Activated T-helper 2 cell treated with anti-CD3 and anti-CD28 coated beads, Interferon-gamma antibody, Interleukin-2, Interleukin-4, amounts not matched to agents 10 μg/mL and 5 μg/mL and 100 μg/mL, durations not matched to agents 14 hours and 24 hours and 36 hours (primary cell): ENCODE measurements at regions not wholly inside any gene's neighbourhood (a gene's known extent, or its start where the extent isn't known, plus 50 kb on each side); places are given as distances from the start of the nearest gene placed in this dataset.
"Not testable (repeated sequence)": the region's sequence is repeated elsewhere in the genome, so short reads cannot be mapped to it uniquely, and the experiment has no call there.

Source experiments
- DNase-seq: peaks from one replicate; pipeline ENCODE4 v3.0.0; 2021; ENCODE audit warnings: low spot score
- H3K27ac Mint-ChIP-seq: one replicate; pipeline ENCODE4 v1.8.0; 2021; ENCODE audit warnings: mixed read lengths
- H3K27me3 Mint-ChIP-seq: one replicate; pipeline ENCODE4 v1.8.0; 2021; ENCODE audit warnings: low read depth, mixed read lengths
- H3K36me3 Mint-ChIP-seq: one replicate; pipeline ENCODE4 v1.8.0; 2021; ENCODE audit warnings: low read depth, mixed read lengths
- H3K4me1 Mint-ChIP-seq: one replicate; pipeline ENCODE4 v1.8.0; 2021; ENCODE audit warnings: low read depth, mixed read lengths
- H3K4me3 Mint-ChIP-seq: one replicate; pipeline ENCODE4 v1.8.0; 2021; ENCODE audit warnings: low read depth, mild to moderate bottlenecking, moderate library complexity, mixed read lengths
- H3K9me3 Mint-ChIP-seq: one replicate; pipeline ENCODE4 v1.8.0; 2021; ENCODE audit warnings: mixed read lengths
- intact Hi-C: fragments of 100-400 bp; cut with micrococcal nuclease; formaldehyde crosslinking; loops from one replicate; pipeline ENCODE4 v1.15.1; 2023

GRCh38 chr12:87047691-87048090 lies 791.5 kb upstream of the MGAT4C start:
- Mint-ChIP-seq H3K4me1 (no peaks in the 10 kb centered on the region), H3K27ac (no peak overlapping the region), H3K9me3 (peaks cover 4% of the 10 kb centered on the region), H3K27me3 (no peaks in the 10 kb centered on the region), H3K4me3 (no peak overlapping the region), H3K36me3 (no peaks in the 10 kb centered on the region)
- no peak for DNase-seq
- intact Hi-C loops, result no loop called here

- no peak for DNase-seq
- peaks cover 13% of the 10 kb centered on the region for H3K9me3 Mint-ChIP-seq
- no peaks in the 10 kb centered on the region for H3K4me1 Mint-ChIP-seq
- H3K27me3 Mint-ChIP-seq, result no peaks in the 10 kb centered on the region
- intact Hi-C loops, result no loop called here
- no peak overlapping the region for H3K27ac Mint-ChIP-seq
- H3K4me3 Mint-ChIP-seq, result no peak overlapping the region
- H3K36me3 Mint-ChIP-seq, result no peaks in the 10 kb centered on the region
These were observed 783.3 kb upstream of the MGAT4C start for GRCh38 chr12:87039536-87039935.

GRCh38 chr12:87038098-87038497 lies 781.9 kb upstream of the MGAT4C start:
- Mint-ChIP-seq H3K36me3 (no peaks in the 10 kb centered on the region), H3K9me3 (peaks cover 21% of the 10 kb centered on the region), H3K4me3 (no peak overlapping the region), H3K27me3 (no peaks in the 10 kb centered on the region), H3K27ac (no peak overlapping the region), H3K4me1 (no peaks in the 10 kb centered on the region)
- intact Hi-C loops, result no loop called here
- DNase-seq, result no peak

GRCh38 chr12:87025976-87026375 lies 769.8 kb upstream of the MGAT4C start:
- DNase-seq, result no peak
- H3K9me3 Mint-ChIP-seq, result peaks cover 34% of the 10 kb centered on the region
- no peaks in the 10 kb centered on the region for H3K36me3 Mint-ChIP-seq
- no peaks in the 10 kb centered on the region for H3K27me3 Mint-ChIP-seq
- intact Hi-C loops, result no loop called here
- H3K4me1 Mint-ChIP-seq, result no peaks in the 10 kb centered on the region
- H3K27ac Mint-ChIP-seq, result no peak overlapping the region
- H3K4me3 Mint-ChIP-seq, result no peak overlapping the region

DNA sequence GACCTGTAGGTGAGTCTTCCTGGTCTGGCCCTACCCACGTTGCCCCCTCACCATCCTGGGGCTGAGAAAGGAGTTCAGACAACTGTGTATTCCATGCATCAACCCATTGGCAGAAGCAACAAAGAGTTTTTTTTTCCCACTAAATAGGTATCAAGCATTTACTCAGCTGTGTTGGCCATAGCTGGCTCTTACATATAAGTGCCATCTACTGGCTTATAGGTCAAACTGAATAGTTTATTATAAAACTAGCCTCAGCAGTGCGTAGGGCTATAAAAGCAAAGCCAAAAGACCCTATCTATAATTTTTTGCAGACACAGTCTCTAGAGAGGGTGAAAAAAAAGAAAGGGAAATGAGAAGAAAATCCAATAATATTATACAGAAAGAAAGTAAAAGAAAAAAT lies 765.2 kb upstream of the MGAT4C start:
- H3K27me3 Mint-ChIP-seq, result no peaks in the 10 kb centered on the region
- H3K9me3 Mint-ChIP-seq, result peaks cover 34% of the 10 kb centered on the region
- H3K4me1 Mint-ChIP-seq, result no peaks in the 10 kb centered on the region
- H3K4me3 Mint-ChIP-seq, result no peak overlapping the region
- intact Hi-C loops, result no loop called here
- no peaks in the 10 kb centered on the region for H3K36me3 Mint-ChIP-seq
- DNase-seq, result no peak
- no peak overlapping the region for H3K27ac Mint-ChIP-seq

DNA sequence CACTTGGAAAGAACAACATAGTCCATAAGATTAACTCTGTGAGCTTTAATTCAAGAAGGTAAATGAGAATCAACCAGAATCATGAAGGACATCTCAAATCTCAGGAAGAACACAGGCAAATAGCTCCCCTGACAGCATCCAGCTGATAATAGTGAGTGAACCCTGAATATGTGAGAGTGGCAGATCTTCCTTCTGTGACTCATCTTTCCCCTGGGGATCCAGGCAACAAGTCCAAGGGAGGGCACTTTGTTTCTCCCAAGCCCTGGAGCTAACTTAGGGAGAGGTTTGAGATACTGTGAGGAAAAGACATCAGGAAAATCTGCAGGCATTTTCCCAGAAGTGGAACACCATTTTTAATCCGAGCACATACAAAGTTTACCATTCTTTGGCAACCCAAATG lies 763.9 kb upstream of the MGAT4C start:
- Mint-ChIP-seq H3K4me1 (no peaks in the 10 kb centered on the region), H3K36me3 (no peaks in the 10 kb centered on the region), H3K27ac (no peak overlapping the region), H3K9me3 (peaks cover 25% of the 10 kb centered on the region), H3K27me3 (no peaks in the 10 kb centered on the region), H3K4me3 (no peak overlapping the region)
- no peak for DNase-seq
- intact Hi-C loops, result no loop called here

DNA sequence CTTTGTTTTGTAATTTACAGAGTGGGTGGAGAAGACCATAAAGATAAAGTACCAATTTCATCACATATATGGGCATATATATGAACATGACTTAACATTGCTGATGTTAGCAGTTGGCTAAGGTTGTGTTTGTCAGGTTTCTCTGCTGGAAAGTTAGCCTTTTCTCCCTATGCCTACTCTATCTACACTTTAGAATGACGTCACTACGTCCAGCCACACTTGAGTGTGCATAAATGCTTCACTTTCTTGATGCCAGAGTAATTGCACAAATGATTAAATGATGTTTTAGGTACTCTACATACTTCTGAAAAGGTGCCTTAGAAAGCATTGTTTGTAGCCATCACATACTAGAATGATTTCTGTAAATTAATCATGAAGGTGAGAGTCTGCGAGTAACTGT lies 759.2 kb upstream of the MGAT4C start:
- no peak overlapping the region for H3K4me3 Mint-ChIP-seq
- intact Hi-C loops, result no loop called here
- H3K27me3 Mint-ChIP-seq, result no peaks in the 10 kb centered on the region
- H3K4me1 Mint-ChIP-seq, result no peaks in the 10 kb centered on the region
- DNase-seq, result no peak
- no peak overlapping the region for H3K27ac Mint-ChIP-seq
- no peaks in the 10 kb centered on the region for H3K36me3 Mint-ChIP-seq
- H3K9me3 Mint-ChIP-seq, result peaks cover 13% of the 10 kb centered on the region

GRCh38 chr12:87008785-87009384 lies 752.7 kb upstream of the MGAT4C start:
- Mint-ChIP-seq H3K36me3 (no peaks in the 10 kb centered on the region), H3K27ac (no peak overlapping the region), H3K27me3 (no peaks in the 10 kb centered on the region), H3K9me3 (peaks cover 13% of the 10 kb centered on the region), H3K4me1 (no peaks in the 10 kb centered on the region), H3K4me3 (no peak overlapping the region)
- intact Hi-C loops, result no loop called here
- no peak for DNase-seq

- H3K27ac Mint-ChIP-seq, result no peak overlapping the region
- H3K27me3 Mint-ChIP-seq, result no peaks in the 10 kb centered on the region
- intact Hi-C loops, result no loop called here
- H3K4me3 Mint-ChIP-seq, result no peak overlapping the region
- peaks cover 24% of the 10 kb centered on the region for H3K9me3 Mint-ChIP-seq
- H3K36me3 Mint-ChIP-seq, result no peaks in the 10 kb centered on the region
- no peak for DNase-seq
- H3K4me1 Mint-ChIP-seq, result no peaks in the 10 kb centered on the region
These were observed 744.9 kb upstream of the MGAT4C start for GRCh38 chr12:87001102-87001501.

- H3K27ac Mint-ChIP-seq, result no peak overlapping the region
- intact Hi-C loops, result no loop called here
- no peaks in the 10 kb centered on the region for H3K27me3 Mint-ChIP-seq
- no peak for DNase-seq
- H3K4me3 Mint-ChIP-seq, result no peak overlapping the region
- H3K36me3 Mint-ChIP-seq, result no peaks in the 10 kb centered on the region
- H3K9me3 Mint-ChIP-seq, result peaks cover 4% of the 10 kb centered on the region
- H3K4me1 Mint-ChIP-seq, result no peaks in the 10 kb centered on the region
These were observed 729.1 kb upstream of the MGAT4C start for GRCh38 chr12:86985298-86985697.

DNA sequence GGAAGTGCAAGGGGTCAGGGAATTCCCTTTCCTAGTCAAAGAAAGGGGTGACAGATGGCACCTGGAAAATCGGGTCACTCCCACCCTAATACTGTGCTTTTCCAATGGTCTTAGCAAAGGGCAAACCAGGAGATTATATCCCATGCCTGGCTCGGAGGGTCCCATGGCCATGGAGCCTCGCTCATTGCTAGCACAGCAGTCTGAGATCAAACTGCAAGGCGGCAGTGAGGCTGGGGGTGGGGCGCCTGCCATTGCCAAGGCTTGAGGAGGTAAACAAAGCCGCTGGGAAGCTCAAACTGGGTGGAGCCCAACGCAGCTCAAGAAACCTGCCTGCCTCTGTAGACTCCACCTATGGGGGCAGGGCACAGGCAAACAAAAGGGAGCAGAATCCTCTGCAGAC lies 714.4 kb upstream of the MGAT4C start:
- peaks cover 36% of the 10 kb centered on the region for H3K9me3 Mint-ChIP-seq
- H3K27ac Mint-ChIP-seq, H3K4me3 Mint-ChIP-seq, H3K4me1 Mint-ChIP-seq, DNase-seq, intact Hi-C loops, H3K27me3 Mint-ChIP-seq, H3K36me3 Mint-ChIP-seq: not testable (repeated sequence)

GRCh38 chr12:86959766-86960458 lies 703.7 kb upstream of the MGAT4C start:
- no peak for DNase-seq
- Mint-ChIP-seq H3K9me3 (peaks cover 4% of the 10 kb centered on the region), H3K4me1 (no peaks in the 10 kb centered on the region), H3K4me3 (no peak overlapping the region), H3K27me3 (no peaks in the 10 kb centered on the region), H3K27ac (no peak overlapping the region), H3K36me3 (no peaks in the 10 kb centered on the region)
- intact Hi-C loops, result no loop called here

DNA sequence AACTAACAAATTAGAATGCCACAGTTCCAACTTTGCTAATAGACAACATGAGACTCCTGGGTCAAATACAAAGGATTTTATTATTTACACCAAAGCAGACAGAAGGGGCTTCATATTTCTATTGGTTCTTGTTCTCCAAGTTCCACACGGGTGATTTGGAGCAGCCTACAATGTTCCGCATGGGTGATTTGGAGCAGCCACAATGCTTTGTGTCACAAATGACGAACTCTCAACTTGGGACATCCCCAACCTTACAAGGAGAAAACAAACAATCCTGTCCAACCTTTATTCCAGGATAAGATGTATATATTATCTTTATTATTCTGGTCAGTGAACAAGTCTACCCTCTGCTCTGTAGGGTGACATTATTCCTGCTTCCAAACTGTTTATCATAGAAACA lies 694.3 kb upstream of the MGAT4C start:
- DNase-seq, result no peak

More for the DNA sequence above, 694.3 kb upstream of the MGAT4C start:
- no peak overlapping the region for H3K27ac Mint-ChIP-seq
- no peak overlapping the region for H3K4me3 Mint-ChIP-seq
- intact Hi-C loops, result no loop called here
- no peaks in the 10 kb centered on the region for H3K36me3 Mint-ChIP-seq
- H3K4me1 Mint-ChIP-seq, result no peaks in the 10 kb centered on the region
- no peaks in the 10 kb centered on the region for H3K27me3 Mint-ChIP-seq
- H3K9me3 Mint-ChIP-seq, result no peaks in the 10 kb centered on the region
